Esophagus muscularis mucosa (tissue), 3 donors: ENCODE measurements at regions not wholly inside any gene's neighbourhood (a gene's known extent, or its start where the extent isn't known, plus 50 kb on each side); places are given as distances from the start of the nearest gene placed in this dataset.

Experiments used
- POLR2A ChIP-seq: fragments of 450-650 bp; IDR thresholded peaks from one replicate; pipeline ENCODE4 v1.6.1; 2017; ENCODE audit warnings: antibody characterized with exemption, moderate library complexity, mild to moderate bottlenecking, low read depth
- TF ChIP-seq, protein P1 (sequence below), 3 experiments: fragments of 200-600 bp in 2 of 3; fragments of 450-650 bp in 1 of 3; sonication (generic) in 2 of 3; IDR thresholded peaks; one replicate each; pipeline ENCODE4 v1.5.1; 2017 to 2019; ENCODE audit warnings: antibody characterized with exemption in 3 of 3, mild to moderate bottlenecking in 2 of 3, moderate library complexity in 1 of 3

DNA sequence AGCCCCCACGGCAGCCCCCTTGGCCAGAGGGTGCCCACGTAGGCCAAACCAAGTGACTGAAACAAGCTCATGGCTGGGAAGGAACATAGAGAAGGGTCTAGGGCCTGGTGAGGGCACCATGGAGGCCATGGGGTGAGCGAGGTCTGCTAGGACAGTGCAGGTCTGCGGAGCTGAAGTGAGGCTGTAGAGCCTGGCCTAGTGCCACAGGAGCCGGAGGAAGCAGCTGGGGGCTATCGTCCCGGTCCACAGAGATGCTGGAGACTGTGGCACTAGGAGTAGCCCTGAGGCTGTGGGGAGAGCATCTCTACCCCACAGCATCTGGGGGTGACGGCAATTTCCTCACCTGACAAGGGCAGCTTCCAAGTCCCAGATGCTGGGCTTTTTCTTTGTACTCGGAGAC, 150.3 kb downstream of the ZNF22 start:
- TF ChIP-seq, protein P1, sequence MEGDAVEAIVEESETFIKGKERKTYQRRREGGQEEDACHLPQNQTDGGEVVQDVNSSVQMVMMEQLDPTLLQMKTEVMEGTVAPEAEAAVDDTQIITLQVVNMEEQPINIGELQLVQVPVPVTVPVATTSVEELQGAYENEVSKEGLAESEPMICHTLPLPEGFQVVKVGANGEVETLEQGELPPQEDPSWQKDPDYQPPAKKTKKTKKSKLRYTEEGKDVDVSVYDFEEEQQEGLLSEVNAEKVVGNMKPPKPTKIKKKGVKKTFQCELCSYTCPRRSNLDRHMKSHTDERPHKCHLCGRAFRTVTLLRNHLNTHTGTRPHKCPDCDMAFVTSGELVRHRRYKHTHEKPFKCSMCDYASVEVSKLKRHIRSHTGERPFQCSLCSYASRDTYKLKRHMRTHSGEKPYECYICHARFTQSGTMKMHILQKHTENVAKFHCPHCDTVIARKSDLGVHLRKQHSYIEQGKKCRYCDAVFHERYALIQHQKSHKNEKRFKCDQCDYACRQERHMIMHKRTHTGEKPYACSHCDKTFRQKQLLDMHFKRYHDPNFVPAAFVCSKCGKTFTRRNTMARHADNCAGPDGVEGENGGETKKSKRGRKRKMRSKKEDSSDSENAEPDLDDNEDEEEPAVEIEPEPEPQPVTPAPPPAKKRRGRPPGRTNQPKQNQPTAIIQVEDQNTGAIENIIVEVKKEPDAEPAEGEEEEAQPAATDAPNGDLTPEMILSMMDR (IDR thresholded peaks at IDR 0.05): no peak
- TF ChIP-seq POLR2A: no peak
